ENCODE measurements at regions not wholly inside any gene's neighbourhood (a gene's known extent, or its start where the extent isn't known, plus 50 kb on each side); places are given as distances from the start of the nearest gene placed in this dataset.

DNA sequence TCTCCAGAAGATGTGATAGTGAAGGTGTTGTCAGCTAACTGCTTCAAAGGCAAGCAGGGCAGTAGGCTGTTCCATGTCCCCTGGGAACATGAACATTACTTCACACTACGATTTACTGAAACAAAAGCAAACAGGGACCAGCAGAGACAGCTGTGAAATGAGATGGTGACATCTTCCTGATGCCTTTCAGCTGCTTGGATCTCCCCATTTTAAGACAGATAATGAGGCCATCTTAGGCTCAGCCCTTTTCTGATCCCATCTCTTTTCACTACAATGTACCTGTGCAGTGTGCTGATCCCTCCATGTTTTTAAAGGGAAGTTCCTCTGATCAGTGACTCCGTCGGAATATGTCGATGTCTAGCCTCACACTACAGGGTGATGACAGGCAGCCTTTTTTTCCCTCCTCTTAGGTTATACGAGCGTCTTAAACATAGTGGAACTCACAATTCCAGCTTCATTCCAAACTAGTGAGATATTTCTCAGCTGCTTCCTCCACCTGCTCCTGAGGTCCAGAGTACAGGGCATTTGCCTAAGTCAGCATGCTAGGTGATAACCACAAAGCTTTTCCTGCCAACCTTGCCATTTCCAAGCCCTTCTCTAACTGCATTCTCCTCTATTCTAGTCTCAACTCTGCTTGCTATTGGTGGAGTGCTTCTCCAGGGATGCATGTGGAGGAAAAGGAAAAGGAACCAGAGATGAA, 87.6 kb upstream of the EGLN3 start:
- DNase-seq (ENCODE audit: low read depth): no peak

DNA sequence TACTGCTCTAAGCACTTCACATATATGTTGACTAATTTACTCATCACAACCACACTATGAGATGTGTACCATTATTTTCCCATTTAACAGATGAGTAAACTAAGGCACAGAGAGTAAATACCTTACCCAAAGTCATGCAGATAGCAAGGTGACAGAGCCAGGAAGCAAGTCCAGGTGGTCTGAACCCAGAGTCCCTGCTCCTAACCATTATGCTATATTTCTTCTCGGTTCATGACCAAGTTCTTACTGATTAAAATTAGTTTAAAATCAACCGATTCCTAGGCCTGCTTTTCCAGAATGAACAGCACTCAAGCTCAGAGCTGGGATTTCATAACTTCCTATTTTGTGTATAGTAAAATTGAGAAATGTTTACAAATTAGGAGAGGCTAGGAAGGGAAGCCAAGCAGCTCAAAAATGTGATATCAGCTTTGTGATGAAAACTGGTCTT, 85.5 kb upstream of the EGLN3 start:
- no peak for DNase-seq (ENCODE audit: low read depth)

DNA sequence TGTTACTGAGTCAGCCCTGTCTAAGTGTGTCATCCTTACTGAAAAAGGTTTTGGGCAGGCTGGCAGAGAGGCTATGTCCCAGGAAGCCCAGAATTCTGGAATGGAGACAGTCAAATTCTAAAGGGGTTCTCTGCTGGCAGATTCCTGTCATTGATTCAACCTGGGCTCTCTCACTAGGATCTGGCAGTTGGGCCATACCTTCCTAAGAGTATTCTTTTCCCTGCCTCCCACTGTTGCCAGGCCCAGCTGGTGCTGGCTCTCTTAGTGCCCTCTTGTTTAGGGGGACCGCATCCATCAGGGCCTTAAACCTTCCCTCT, 85.0 kb upstream of the EGLN3 start:
- no peak for DNase-seq (ENCODE audit: low read depth)

DNA sequence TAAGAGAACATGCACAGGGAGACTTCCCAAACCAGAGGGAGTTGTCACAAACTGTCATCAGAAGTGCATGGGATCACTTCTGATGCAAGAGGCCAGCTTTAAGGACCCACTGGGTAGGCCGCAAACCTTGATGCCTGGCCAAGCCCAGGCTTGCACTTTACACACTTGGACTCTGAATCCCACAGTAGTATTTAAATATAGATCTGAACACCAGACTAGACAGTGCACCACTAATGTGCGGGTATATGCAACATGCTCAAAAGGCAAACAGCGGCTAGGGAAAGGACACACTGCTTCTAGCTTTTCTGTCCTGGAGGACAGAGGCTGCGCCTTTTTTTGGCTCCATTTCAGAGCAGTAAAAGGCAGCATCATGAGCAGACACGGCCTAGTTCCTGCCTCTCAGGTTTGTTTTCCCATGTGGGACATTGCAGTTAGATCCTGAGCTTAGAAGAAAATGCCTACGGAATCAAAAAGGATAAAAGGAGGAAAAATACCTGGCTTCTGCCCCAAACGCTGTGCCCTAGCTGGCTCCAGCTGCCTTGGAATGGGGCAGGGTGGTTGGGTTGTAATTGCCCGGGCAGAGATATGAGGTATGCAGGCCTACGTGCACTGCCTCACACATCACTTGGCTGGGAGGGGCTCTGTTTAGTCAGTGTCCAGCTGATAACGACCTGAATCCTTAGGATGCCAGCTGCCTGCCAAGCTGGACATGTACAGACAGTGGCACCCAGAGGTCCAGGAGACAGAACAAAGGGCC, 84.5 kb upstream of the EGLN3 start:
- DNase-seq (ENCODE audit: low read depth): no peak

DNA sequence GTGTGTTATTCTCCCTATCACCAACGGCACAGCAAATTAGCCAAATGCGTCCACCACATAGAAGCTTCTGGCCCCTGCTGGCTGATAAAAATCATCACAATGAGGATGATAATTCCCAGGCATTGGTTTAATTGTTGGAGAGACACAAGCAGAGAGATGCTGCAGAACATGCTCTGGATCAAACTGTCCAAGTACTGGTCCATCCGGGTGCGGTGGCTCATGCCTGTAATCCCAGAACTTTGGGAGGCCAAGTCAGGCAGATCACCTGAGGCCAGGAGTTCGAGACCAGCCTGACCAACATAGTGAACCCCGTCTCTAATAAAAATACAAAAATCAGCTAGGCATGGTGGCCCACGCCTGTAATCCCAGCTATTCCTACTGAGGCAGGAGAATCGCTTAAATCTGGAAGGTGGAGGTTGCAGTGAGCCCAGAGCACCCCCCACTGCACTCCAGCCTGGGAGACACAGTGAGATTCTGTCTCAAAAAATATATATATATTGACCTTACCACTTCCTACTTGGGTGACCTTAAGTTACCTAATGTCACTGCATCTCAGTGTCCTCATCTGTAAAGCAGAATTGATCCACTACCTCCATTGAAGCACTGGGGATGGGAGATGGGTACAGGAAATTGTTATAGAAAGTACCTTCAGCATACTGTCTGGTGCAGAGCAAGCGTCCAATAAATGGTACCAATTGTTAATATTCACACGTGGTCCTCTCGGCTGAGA, 83.7 kb upstream of the EGLN3 start:
- DNase-seq (ENCODE audit: low read depth): no peak

DNA sequence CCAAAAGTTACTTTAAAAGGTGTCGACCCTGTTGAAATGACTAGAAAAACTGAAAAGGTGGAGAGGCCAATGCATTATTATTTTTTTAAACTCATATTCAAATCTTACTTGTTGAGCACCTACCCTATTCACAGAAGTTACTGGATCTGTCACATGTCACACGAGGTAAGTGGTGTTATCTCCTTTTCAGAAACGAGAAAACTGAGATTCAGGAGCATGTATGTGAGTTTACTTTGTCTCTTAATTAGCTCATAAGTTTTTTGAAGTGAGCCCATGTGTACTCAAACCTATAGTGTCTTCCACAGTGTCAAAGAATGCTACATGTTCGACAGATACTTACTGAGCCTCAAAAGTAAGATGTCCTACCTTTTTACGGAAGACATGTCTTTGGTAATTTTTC, 81.8 kb upstream of the EGLN3 start:
- no peak for DNase-seq (ENCODE audit: low read depth)

DNA sequence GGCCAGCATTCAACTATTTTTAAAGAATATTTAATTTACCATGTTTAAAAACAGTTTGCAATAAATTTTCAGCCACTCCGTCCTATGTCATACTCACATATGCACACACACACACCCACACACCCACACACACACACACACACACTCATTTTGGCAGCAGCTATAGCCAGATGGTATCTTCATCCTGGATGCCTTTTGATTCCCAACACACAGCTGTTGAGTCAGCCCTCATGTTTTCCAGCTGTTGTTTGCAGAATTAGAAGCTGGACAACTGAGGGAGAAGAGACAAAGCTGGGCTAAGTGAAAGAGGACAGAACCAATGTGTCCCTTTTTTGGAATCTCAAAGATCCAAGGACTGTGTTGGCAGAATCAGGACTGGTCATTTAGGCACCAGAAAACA, 80.0 kb upstream of the EGLN3 start:
- DNase-seq (ENCODE audit: low read depth): no peak

DNA sequence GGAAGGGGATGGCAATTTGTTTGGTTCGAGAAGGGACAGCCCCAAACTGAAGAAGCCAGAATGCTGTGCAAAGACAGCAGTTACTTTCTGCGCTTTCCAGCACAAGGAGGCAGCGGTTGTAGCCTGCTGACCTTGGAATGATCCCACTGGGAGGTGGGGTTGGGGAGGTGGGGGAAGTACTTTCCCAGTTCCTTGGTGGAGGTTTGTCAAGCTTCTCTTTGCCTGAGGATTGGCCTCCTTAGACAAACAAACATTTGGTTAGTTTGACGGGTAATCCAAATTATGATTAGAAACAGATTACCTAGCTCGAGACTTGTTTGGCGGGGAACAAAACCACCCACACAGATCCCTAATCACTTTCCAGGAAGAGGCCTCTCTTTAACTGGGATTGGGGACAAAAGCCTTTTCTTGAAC, 79.1 kb upstream of the EGLN3 start:
- DNase-seq (ENCODE audit: low read depth): no peak

DNA sequence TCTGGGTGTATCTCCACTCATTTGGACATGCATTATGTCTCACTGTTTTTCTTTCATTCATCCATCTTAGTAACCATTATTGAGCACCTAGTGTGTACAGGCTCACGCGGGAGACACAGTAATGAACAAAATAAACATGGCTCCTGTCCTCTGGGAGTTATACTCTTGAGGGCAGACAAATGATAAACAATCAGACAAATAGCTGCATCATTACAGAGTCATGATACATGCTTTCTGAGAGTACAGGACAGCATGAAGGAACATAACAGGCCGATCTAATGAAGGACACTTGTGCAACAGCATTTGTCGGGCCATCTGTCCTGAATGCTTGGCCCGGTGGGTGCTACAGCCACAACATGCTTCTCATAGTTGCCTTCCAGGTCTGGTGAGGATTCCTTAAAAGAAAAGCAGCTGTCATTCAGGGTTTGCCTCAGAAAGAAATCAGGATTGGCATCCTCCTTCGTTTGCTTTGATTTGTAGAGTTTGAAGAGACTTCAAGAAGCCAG, 77.2 kb upstream of the EGLN3 start:
- no peak for DNase-seq (ENCODE audit: low read depth)

DNA sequence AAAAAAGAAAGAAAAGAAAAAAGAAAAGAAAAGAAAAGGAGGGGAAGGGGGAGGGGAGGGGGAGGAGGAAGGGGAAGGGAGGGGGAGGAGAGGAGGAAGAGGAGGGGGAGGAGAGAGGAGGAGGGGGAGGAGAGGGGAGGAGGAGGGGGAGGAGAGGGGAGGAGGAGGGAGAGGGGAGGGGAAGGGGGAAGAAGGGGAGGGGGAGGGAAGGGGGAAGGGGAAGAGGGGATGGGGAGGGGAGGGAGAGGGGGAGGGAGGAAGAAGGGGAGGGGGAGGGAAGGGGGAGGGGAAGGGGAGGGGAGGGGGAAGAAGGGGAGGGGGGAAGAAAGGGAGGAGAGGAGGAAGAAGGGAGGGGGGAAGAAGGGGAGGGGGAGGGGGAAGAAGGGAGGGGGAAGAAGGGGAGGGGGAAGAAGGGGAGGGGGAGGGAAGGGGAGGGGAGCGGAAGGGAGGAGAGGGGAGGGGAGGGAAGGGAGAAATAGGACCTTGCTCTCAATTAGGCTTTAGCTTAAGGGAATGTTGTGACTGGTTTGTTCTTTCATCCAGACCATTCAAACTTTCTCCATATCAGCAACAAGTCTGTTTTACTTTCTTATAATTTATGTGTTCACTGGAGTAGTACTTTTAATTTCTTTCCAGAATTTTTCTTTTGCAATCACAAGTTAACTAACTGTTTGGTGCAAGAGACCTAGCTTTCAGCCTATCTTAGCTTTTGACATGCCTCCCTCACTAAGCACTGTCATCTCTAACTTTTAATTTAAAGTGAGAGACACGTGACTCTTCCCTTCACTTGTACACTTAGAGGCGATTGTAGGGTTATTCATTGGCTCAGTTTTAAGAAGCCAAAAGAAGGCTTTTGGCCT, 76.5 kb upstream of the EGLN3 start:
- DNase-seq (ENCODE audit: low read depth): no peak

DNA sequence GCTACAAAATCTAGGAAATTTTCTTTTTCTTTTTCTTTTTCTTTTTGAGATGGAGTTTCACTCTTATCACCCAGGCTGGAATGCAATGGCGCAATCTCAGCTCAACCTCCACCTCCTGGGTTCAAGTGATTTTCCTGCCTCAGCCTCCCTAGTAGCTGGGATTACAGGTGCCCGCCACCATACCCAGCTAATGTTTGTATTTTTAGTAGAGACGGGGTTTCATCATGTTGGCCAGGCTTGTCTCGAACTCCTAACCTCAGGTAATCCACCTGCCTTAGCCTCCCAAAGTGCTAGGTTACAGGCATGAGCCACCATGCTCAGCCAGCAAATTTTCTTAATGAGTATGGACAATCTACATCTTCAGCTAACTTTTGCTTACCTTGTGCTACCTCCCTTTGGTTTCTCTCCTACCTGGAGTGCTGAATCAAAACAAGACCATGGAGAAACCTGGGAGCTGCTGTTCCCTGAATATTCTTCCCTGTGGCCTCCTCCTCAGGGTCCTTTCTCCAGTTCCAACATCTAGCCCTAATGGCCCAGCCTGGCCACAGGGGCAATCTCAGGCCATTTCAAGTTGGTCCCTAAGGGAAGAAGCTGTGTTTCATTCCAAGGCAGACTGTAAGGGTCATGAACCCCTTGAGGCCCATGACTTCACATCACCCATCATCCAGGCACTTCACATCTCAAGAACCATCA, 74.6 kb upstream of the EGLN3 start:
- DNase-seq (ENCODE audit: low read depth): no peak

DNA sequence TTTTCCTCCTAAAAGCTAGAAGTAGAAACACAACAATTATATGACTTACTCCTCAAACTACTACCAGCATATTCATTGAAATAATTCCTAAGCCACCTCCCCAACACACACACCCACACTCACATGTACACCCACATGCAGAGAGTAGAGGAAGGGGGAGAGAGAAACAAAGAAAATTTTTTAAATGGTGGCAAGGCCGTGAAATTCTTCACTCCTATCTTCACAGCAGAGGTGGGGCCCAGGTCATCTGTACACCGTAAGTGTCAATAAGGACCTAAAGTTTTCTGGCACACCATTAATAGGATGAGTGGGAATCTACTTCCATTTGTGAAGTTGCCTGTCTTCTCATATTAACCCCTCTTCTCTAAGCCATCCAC, 73.9 kb upstream of the EGLN3 start:
- no peak for DNase-seq (ENCODE audit: low read depth)

DNA sequence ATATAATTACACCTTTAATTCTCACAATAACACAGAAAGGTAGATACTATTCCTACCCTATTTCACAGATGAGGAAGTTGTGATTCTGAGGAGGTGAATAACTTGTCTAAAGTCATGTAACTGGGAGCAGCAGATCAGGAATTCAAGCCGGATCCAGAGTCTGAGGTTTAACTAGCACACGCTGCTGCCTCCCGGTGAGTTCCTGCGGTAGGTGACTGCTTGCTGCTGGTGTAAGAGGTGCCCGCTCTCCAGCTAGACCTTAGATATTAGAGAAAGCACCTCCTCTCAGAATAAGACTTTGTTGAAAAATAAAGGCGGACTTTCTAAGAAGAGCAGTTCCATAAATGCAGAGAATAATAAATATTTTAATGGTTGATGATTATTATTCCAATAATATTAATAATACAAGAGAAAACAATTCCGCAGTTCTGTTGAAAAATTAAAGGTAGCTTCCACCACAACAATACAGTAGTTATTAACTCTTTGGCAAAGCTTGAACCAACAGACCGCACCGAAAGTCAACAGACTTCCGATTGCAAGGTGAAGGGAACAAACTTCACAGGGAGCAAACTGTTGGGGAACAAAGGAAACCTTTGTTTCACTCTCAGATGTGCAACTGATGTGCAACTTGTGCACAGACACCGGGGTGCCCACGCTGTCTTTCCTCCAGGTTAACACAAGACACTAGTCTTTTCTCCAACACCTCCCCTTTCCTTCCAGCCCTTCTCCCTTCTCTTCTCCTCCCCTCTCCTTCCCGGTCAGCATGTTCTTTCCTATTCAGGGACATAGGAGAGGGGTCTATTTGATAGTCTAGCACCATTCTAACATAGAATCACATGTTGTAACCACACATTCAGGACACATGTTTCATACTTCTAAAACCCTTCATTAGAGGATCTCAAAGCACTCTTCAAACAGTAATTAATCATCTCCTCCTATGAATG, 73.2 kb upstream of the EGLN3 start:
- DNase-seq (ENCODE audit: low read depth): no peak

DNA sequence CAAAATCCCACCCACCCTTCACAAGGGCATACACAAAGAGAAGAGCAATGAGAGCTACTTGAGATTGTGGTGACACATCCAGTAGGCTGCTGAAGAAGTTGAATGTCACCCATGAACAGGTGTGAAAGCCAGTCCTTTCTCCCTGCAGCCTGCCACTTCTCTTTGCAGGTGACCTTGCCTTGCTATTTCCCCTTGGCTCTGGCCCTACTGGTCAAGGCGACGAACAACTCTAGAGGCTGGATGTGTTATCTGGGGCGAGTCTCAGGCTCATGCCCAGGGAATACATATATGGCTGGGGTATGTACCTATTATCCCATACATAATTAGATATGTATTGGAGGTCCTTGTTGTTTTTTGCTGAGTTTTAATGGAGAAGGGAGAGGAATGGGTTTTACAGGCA, 70.2 kb upstream of the EGLN3 start:
- no peak for DNase-seq (ENCODE audit: low read depth)

DNA sequence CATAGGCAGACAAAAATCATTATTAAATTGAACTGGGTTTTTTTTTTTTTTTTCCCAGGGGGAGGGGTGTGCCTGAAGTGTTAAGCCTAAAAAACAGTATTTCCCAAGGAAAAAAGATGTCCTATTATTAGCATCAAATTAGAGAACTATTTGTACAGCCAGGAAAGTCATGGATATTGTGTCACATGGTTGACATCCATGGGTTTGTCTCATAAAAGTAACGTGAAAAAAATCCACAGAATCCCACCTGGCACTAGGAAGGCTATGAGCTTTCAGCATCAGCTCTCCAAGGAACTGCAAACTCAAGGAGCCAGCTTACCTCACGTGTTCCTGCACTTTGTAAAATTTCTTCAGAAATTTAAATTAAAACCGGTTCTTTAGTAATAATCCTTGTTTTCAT, 69.1 kb upstream of the EGLN3 start:
- DNase-seq (ENCODE audit: low read depth): no peak

DNA sequence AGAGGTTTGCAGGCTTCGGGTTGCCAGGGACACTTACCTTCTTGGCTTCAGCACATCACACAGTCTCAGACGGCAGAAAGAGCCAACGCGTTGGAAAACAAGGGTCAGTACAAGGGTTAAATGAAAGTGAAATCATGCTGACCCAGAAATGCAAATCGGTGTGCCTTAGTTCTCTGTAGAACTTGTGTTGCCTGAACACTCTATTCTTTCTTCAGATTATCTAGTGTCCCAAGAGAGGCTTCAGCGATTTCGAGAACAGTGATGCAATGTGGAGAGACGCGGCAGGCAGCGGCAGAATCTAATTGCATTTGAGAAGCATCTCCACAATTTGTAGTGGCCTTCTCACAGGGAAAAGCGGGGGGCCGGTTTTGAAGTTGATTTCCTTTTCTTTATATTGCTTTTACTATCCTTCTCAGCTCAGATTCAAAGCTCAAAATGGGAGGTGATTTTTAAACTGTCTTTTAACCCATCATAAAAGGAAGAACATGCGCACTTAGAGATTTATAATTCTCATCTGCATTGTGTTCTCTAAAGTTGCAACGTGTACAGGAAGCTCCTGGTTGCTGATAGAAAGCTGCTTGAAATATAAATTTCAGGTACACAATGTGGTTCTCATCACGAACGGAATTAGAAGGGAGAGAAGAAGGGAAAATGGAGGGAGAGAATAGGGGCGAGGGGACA, 67.8 kb upstream of the EGLN3 start:
- no peak for DNase-seq (ENCODE audit: low read depth)

DNA sequence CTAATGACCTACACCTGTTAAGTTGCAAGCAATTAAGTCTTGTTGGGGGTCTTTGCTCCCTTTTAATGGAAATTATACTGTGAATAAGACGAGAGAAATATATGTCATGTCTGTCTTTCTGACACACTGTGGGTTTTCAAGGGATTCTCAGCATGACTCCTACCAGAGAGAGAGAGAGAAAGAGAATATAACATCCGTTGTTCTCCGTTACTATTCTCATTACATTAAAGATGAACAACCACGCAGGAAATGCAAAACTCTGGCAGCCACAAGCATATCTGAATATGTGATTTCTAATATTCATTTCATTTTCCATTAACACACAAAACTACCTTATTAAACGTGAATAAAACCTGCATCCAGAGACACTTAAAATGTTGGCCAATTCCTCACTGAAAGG, 67.3 kb upstream of the EGLN3 start:
- DNase-seq (ENCODE audit: low read depth): no peak

DNA sequence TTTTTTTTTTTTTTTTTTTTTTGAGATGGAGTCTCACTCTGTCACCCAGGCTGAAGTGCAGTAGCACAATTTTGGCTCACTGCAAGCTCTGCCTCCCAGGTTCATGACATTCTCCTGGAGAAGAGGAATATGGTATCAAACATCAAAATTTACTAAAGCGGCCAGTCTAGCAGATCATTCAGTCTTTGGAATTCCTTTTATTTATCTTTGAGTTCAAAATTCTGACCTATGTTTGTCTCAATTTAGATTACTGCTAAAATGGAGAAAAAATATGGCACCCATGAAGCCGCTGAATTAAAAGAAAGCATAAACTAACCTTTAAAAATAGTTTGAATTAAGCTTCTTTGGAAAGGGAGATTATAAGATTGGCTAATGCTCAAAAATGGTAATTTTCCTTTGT, 64.5 kb upstream of the EGLN3 start:
- no peak for DNase-seq (ENCODE audit: low read depth)

DNA sequence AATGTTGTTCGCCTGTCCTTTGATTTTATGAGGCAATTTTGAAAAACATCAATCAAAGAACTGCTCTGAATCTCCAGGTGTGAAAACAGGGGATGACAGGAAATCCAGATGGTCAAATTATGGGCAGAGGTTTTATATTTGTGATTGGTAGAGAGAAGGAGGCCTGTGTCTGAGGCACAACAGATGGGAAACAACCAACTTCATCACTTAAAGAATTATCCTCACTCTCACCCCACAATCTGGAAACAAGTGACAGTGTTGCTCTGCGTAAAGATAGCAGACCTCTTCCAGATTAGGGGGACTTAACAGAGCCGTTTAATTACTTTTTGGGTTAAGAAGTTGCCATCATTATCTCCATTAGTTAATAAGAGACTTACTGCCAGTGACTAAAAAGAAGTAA, 64.1 kb upstream of the EGLN3 start:
- DNase-seq (ENCODE audit: low read depth): no peak

DNA sequence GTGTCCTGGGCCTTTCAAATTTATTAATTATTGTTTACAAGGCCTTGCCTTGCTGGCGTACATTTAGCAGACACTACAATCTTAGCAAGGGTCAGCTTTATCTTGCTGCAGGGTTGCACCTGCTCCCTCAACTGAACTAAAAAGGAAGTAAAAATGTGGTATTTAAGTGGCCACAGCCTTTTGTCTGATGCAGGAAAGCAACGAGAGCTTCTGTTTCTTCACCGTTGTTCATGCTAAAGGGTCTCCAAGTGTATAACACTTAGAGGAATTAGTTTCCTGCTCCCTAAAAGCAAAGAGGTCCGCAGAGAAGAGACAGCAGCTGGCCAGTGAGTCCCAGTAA, 62.8 kb upstream of the EGLN3 start:
- no peak for DNase-seq (ENCODE audit: low read depth)
